Activated CD4-positive, alpha-beta T cell treated with anti-CD3 and anti-CD28 coated beads, Interleukin-2, amount 50 U/mL, for 1 hour (primary cell): ENCODE measurements at regions not wholly inside any gene's neighbourhood (a gene's known extent, or its start where the extent isn't known, plus 50 kb on each side); places are given as distances from the start of the nearest gene placed in this dataset.

Source experiments
- DNase-seq: peaks from one replicate; pipeline ENCODE4 v3.0.0-alpha.2; 2020

DNA sequence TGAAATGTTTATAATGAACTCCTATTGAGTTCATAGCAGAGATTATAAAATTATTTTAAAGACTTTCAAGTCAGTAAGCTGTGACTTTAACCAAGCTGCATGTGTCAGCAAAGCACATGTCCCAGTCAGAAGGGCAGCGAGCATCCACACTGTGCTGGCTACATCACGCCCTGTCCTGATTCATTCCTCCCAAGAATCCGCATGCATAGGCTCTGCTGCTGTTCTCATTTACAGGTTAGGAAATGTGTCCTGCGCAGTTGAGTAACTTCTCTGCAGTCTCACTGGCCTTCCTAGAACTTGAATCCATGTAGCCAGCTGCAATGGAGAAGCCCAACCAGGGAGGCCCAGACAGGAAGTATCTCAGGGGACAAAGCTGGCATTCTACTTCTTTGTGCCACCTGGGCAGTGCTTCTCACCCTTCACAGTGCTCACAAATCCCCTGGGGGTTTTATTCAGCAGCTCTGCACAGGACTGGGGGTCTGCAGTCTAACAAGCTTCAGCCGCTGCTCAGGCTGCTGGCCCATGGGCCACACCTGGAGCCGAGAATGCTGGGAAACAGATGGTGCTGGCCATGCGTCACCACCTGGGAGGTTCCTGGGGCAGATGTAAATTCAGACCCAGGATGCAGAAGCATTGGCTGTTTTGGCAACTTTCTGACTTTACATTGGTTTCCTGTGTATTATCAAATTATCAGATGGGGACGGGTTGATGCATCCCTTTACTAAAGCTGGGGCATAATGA, 192.8 kb upstream of the GDF10 start:
- no peak for DNase-seq

DNA sequence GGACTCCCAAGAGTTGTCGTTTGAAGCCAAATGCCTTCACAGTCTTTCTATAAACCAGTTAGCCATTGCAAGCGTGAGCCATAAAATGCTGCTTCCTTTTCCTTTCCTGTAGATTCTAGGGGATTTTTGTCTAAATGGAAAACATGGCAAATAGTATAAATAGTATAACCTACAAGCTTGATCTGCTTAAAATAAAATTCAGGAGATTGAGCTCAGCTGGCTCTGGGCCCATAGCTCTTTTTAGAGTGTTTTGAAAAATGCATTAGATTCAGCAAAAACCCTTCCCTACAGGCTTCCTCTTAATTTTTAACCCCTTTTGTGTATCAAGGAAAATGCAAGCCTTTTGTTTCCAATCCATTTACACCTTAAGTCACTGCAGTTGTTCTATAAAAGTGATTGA, 190.1 kb upstream of the GDF10 start:
- DNase-seq: no peak

DNA sequence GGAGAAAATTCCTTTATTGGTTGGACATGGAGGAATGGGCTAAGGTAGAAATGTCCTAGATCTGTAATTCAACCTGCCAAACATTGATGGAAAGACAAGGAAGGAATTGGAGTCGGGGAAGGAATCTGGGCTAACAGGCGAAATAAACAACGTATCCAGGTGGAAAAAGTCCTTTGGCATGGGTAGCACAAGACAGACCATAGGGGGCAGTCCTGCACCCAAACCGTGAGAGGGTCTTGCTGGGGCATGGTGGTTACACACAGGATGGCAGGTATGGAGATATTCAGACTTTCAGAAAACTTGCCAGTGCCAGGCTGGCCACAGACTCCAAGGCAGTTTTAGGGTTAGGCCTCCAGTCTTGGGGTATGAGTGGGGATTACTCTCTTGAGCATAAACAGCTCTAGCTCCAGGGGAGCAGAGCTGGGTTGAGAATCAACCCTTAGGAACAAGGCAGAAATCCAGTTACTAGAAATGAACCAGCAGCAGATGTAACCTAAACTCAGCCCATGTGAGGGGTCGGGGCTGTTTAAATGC, 188.6 kb upstream of the GDF10 start:
- no peak for DNase-seq

DNA sequence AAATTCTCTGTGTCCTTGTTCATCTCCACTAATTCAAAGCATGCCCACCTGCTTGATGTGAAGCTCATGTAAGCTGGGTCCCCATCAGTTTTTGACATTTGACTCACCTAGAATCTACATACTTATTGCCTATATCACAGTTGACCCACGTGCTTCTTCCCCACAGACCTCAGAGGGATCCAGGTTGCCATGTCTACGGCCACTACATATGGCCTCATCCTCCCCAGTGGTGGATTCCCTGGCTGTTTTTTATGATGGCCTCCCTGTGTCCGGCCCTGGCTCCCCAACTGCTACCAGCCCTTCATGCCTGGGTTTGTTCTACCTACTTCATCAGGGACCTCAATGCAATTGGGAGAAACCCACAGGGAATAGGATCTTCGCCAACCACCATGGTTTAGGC, 187.4 kb upstream of the GDF10 start:
- no peak for DNase-seq

DNA sequence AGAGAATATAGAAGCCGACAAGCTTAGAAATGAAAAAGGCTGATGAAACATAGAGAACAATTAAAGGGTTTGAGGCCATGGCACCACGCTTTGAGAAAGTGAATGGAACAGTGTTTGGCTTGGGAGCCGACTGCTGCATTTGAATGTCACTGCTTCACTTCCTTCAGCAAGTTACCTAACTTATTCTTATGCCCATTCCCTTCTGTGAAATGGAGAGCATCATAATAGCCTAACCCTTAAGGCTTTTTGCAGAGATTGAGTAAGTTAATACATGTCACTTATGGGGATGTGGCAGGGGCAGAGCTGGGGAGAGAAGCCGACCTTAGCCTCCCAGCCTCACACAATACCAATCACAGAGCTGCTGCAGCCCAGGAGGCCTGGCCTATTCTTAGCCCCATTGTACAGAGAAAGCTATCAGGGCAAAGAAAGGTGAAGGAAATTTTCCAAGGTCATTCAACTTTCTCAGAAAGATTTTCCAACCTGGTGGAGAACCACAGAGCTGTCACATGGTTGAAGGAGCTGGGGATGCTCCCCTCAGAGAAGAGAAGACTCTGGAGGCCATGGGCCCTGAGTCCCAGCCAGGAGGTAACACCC, 186.0 kb upstream of the GDF10 start:
- no peak for DNase-seq

DNA sequence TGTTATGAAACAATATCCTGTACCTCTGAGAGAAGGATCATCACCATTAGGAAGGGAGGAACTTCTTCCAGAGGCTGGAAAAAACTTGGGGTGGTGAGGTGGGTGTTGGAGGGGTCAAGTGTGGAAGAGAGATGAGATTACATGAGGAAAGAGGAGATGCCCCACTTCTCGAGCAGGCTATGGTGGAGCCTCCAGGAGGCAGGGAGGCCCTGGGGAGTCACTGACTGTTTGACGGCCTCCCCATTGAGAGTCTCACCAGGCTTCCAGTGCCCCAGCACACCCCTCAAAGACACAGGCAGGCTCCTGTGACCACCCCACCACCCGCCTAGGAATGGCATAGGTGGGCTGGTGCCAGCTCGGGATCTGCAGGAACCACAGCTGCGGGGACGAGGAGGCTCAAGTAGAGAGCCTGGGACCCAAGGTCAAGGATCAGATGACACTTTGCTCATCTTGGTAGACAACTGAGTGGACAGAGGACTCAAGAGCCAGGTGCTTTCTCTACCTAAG, 185.3 kb upstream of the GDF10 start:
- no peak for DNase-seq

DNA sequence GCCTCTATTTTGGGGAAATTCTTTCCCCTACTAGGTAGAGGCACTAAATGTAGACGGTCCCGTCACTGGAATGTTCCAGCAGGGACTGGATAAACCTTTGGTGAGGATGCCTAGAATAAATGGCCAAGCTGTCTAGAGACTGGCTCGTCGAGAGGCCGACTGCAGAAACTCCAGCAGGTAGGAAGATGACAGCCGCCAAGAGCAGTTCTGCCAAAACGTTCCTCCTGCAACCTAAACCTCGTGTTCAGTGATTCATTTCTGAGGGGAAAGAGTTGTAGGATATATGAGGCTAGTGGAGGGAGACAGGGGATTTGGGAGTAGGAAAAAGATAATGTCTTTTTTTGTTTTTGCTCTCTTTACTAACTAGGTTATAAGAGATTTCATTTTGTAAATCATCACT, 184.7 kb upstream of the GDF10 start:
- no peak for DNase-seq

DNA sequence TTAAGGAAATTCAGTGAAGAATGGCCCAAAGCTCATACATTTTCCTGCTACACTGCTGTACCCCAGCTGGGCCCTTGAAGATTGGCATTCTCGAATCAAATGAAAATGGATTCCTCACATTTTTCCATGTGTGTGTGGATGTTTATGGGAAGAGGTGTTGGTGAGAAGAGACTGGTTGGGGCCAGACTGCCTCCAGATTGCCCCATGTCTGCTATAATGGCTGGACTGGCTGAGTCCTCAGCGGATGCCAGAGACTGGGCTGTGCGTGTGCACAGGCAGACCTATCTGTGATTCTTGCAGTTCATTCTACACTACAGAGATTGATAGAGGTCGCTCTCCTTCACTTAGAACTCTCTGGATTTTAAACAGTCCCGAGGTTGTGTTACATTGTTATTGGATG, 183.6 kb upstream of the GDF10 start:
- no peak for DNase-seq

DNA sequence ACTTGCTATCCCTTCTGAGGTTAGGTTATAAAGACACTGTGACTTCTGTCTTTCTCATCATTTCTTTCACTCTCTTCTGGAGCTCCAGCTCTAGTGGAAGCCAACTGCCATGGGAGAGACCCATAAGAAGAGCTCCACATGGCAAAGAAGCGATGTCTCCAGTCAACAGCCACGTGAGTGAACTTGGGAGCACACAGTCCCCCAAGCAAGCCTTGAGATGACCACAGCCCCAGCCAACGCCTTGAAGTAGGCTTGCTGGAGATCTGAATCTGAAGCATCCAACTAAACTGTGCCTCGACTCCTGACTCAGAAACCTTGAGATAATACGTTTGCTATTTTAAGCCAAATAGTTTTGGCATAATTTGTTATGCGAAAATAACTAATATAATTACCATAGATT, 181.7 kb upstream of the GDF10 start:
- no peak for DNase-seq

DNA sequence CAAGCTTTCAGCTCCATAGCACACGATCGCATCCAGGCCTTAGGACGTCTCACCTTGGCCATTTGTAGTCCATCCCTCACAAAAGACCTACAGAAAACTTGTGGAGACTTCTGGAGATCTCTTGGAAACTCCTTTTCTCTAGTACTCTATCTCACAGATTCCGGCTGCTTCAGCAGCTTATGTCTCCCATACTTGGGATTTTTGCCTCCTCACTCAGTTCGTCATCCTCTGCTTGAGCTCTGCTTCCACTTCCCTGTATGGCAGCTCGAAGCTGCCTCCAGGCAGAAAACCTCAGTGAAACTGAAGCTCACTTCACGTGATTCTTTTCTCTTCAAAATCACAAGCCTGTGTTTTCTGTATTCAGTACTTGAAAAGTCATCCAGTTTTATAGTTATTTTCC, 178.7 kb upstream of the GDF10 start:
- DNase-seq: no peak

DNA sequence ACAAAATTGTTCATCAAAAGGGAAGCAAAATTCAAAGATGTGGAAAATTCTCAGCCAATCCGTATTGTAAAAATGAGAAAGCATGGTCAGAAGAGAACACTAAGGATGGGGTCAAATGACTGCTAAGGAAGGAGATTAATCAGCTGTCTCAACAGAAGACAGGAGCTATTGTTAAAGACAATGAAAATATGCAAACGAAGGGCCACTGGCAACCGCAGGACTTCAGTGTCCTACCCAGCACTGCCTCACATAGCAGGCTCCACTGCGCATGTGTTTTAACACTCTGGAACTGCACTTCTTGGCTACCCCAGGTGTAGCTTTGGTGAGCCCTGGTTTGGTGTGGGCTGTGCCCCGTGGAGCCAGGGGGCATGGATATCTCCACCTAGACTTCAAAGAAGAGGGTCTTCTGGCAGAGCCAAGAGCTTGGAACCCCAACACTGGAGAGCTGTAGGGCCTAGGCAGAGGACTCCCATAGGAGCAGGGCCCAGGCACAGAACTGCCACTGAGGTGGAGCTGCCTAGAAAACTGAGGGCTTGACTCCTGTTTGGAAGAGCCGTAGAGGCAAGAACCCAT, 176.2 kb upstream of the GDF10 start:
- DNase-seq: no peak

DNA sequence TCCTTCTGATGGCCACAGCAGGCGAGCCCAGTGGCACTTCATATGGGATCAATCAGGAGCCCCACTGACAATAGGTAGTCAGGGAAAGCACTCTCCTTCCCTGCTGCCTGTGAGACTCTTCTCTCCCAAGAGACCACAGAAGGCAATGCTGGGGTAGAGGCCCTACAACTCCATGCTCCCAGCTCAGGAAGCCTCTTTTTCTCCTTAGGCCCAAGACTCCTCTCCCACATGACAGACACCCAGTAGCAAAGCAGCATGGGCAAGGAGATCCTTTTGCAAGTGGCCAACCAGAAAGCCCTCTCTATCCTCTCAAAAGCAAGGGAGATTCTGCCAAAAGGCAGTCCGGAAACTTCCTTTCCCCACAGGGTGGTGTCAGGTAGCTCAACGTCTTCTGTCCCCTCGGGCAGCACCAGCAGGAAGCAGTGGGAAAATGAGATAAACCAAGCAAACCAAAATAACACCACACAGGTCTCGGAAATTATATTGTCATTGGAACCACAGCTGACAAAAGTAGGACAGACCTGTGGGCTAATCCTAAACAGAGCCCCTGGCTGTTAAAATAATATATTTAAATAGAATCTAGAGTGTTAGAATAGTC, 172.7 kb upstream of the GDF10 start:
- DNase-seq: no peak

DNA sequence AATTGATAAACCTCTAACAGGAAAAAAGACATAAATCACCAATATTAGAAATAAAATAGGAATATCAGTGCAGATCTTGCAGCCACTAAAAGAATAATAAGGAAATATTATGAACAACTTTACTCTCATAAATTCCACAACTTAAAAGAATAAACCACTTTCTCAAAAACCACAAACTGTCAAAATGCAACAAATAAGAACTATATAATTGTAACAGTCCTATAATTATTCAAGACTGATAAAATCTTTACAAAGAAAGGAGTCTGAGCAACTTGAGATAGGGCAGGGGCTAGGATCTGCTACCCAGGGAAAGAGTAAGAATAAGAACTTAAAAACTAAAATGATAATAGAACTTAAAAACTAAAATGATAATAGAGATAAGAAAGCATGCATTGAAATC, 169.5 kb upstream of the GDF10 start:
- no peak for DNase-seq

DNA sequence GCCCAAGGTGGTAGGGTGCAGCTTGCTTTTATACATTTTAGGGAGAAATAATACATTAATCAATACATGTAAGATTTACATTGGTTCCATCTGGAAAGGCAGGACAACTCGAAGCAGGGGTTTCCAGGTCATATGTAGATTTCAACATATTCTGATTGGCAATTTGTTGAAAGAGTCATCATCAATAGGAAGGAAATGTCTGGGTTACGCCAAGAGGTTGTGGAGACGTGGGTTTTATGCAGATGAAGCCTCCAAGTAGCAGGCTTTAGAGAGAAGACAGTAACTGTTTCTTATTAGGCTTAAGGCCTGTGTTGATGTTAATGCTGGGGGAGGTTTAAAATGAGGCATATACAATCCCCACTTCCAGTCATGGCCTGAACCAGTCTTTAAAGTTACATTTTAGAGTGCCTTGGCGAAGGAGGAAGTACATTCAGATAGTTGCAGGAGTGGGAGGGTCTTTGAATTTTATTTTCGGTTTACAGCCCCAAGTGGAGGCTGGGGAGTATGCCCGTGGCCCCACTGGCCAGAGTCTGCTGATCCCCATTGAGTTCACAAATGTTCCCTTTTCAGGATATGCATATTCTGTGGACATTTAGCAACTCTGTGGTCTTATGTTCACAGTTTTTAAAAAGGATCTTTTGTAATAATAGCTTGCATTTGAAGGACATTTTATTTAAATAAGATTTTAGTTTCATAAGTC, 166.0 kb upstream of the GDF10 start:
- DNase-seq: no peak

DNA sequence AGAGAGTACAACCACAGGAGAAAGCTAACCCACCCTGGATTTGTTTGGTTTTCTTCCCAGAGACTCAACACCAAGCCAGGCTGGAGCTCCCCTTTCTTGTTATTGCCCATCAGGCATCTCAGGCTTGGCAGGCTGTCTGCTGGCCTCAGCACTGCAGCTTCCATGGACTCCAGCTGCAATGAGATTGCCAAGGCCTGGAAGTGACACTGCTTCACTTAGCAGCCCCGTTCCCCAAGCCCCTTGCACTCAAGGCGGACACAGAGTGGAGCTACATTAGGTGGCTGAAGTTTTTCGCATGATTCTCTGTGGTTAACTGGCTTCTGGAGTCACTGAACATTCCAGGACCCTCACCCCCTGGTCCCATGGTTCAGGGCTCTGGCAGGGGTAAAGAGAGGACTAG, 163.1 kb upstream of the GDF10 start:
- DNase-seq: no peak

DNA sequence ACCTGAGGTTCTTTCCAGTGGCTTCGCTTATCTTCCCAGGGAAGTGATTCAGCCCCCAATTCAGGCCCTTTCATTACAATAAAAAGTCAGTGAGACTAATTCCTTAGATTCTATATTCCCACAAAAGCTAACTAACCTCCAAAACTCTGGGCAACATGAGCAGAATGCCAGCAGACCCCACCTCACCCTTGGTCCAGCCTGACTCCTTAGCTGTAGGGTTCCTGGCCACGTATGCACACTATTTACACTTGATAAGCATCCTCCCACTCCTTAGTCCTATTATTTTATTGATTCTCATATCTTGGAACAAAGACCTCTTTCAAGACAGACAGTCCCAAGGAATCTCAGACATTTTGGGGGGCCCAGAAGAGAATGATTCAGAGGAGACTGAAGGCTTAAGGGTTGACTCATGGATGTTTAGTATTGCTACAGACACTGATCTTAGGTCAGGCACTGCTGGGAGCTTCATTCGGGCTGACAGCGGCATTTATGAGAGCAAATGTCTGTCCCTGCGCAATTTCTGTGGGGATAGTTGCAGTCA, 162.6 kb upstream of the GDF10 start:
- DNase-seq: no peak

DNA sequence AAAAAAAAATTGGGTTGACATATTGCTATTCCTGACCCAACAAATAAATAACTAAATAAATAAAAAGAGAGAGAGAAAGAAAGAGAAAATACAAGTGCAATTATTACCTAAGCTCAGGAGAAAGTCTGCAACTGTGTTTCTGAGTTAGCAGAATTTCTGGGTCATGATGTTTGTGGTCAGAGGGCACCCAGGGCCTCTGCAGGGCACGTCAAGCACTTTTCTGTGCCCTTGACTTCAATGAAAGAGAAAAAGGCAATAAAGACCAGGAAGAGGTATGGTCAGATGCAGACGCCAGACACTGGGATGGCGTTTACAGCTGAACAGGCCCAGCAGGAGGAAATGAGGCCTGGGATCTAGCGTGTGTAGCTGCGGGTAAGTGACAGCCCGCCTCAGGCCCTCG, 160.9 kb upstream of the GDF10 start:
- DNase-seq: no peak

DNA sequence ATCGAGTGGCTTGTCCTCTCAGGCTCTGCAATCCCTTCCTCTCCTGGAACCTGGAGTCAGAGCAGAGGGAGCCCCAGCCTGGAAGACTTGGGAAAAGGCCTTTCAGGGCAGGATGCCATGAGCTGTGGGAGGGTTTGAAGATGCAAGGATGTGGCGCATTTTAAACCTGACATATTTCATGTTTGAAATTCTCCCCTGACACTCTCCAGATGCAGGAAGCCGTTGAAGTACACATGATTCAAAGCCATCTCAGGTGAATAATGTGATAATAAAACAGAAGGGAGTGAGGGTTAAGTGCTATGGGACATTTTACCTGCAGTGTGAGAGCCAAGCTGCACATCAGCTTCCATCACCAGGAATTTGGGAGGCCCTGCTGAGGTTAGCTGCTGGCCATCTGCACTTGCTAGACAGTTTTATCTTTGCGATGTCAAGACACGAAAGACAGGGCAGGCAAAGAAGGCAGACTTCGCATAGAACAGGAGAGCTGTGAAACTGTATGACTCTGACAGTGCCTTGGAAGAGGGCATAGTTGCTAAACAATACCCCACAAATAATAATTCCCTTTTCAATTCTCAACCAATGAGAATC, 159.1 kb upstream of the GDF10 start:
- DNase-seq: no peak

DNA sequence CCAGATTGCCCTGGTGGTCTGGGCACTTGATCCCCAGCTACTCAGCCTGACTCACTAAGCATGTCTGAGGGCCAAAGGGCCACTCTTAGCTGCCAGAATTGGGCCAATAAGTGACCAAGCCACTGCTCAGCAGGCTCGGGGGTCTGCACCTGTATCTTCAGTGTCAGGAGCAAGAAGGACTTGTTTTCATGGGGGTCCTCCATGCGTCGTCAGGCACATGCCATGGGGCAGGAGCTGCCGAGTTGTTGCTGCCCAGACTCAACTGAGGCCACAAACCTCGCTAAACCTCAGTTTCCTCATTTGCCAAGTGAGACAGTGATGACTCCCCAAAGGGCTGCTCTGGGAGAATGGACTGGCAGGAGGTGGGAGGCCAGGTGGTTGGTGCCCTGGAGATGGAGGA, 158.6 kb upstream of the GDF10 start:
- DNase-seq: no peak

DNA sequence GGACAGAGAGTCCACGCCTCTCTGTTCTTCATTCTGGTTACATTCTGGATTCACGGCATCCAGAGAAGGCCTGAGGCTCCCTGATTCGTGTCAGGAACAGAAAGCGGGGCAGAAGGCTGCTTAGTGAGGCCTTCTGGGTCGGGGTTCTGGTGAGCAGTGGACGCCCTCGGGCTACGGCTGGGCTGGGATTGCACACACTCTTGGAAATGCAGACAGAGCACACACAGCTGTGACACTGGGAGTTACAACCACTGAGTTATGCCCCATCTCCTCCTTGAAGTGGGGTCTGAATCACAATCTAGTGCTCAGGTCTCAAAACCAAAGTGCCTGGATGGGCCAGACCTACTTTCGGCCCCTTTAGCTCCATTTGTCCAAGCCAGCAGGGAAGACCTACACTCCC, 156.9 kb upstream of the GDF10 start:
- DNase-seq: no peak

DNA sequence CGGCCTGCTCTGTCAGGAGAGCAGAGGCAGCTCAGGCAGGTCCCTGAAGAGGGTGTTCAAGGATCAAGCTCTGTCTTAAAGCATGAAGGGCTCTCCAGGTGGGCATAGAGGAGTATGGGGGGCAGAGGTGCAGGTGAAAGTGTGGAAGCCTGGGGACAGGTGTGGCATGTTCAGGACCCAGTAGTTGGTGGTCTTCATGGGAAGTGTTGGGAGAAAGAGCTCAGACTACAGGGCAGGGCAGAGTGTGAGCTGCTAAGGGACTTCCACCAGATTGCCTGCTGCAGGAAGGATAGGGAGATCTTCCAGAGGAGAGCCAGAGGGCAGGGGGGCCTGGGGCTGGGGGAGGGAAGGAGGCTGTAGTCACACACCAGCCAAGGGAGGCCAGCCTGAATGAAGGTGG, 156.5 kb upstream of the GDF10 start:
- no peak for DNase-seq

DNA sequence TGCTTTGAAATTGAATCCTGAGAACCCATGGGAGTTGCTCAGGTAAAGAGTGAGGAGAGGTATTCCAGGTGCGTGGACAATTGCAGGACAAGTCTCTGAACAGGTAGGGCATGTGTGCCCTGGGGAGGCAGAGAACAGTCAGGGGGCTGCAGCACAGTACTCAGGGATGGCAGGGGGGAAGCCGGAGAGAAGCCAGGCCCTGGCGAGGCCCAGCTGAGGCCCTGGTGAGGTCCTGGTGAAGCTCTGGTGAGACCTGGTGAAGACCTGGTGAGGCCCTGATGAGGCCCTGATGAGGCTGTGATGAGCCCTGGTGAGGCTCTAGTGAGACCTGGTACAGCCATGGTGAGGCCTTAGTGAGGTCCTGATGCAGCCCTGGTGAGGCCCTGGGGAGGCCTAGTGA, 155.5 kb upstream of the GDF10 start:
- DNase-seq: no peak
